ENCODE measurements at regions not wholly inside any gene's neighbourhood (a gene's known extent, or its start where the extent isn't known, plus 50 kb on each side); places are given as distances from the start of the nearest gene placed in this dataset.

- TF ChIP-seq, protein P1, sequence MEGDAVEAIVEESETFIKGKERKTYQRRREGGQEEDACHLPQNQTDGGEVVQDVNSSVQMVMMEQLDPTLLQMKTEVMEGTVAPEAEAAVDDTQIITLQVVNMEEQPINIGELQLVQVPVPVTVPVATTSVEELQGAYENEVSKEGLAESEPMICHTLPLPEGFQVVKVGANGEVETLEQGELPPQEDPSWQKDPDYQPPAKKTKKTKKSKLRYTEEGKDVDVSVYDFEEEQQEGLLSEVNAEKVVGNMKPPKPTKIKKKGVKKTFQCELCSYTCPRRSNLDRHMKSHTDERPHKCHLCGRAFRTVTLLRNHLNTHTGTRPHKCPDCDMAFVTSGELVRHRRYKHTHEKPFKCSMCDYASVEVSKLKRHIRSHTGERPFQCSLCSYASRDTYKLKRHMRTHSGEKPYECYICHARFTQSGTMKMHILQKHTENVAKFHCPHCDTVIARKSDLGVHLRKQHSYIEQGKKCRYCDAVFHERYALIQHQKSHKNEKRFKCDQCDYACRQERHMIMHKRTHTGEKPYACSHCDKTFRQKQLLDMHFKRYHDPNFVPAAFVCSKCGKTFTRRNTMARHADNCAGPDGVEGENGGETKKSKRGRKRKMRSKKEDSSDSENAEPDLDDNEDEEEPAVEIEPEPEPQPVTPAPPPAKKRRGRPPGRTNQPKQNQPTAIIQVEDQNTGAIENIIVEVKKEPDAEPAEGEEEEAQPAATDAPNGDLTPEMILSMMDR (IDR thresholded peaks at IDR 0.05): no peak
Observed at GRCh38 chr3:18264853-18265252, 160.3 kb downstream of the SATB1 start.

DNA sequence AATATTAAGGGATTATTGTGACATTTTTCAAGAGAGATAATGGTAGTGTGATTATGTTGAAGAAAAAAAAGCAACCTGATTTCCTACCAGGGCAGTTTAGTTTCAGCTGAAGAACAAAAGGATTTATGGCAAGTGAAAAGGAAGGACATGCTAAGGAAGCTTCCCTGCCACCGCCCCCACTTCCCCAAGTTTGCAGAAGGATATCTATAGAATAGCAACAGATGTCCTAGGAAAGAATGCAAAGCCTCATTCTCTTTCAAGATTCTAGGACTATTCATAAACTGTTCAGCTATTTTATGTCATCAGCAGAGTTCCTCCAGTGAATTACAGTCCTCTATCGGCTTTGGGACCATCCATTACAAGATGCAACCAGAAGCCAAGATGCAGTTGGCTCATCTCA, 160.8 kb downstream of the SATB1 start:
- DNase-seq (ENCODE audit: low spot score) (no peak), ATAC-seq (ENCODE audit: low FRiP score) (no peak)

More at GRCh38 chr3:18264853-18265252, 160.3 kb downstream of the SATB1 start:
- DNase-seq (ENCODE audit: low spot score) (no peak), ATAC-seq (ENCODE audit: low FRiP score) (no peak)

DNA sequence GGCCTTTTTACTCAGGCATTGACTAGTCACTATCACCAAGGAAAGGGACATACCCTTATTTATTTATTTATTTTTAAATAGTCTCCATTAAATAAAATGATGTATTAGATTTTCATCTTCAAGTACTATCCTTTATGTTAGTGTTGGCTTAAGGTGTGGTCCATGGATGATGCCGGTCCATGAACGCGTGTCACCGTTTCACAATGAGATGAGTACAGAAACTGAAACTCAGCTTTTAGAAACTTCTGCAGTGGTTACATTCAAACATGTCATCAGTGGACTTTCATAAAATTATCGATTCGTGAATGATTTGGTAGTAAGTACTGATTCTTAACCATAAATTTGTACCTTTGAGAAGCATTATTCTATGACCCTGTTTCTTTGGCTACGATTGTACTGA, 166.6 kb downstream of the SATB1 start:
- no peak for ATAC-seq (ENCODE audit: low FRiP score)
- TF ChIP-seq, protein P1 (IDR thresholded peaks at IDR 0.05): no peak
- DNase-seq (ENCODE audit: low spot score): no peak

More for the DNA sequence above, 160.8 kb downstream of the SATB1 start:
- TF ChIP-seq, protein P1 (IDR thresholded peaks at IDR 0.05): no peak

GRCh38 chr3:18252578-18252977, 172.6 kb downstream of the SATB1 start:
- TF ChIP-seq, protein P1 (IDR thresholded peaks at IDR 0.05): no peak
- no peak for ATAC-seq (ENCODE audit: low FRiP score)
- DNase-seq (ENCODE audit: low spot score): no peak

- ATAC-seq (ENCODE audit: low FRiP score): no peak
- TF ChIP-seq, protein P1 (IDR thresholded peaks at IDR 0.05): no peak
- no peak for DNase-seq (ENCODE audit: low spot score)
Observed at GRCh38 chr3:18250991-18251390, 174.1 kb downstream of the SATB1 start.

DNA sequence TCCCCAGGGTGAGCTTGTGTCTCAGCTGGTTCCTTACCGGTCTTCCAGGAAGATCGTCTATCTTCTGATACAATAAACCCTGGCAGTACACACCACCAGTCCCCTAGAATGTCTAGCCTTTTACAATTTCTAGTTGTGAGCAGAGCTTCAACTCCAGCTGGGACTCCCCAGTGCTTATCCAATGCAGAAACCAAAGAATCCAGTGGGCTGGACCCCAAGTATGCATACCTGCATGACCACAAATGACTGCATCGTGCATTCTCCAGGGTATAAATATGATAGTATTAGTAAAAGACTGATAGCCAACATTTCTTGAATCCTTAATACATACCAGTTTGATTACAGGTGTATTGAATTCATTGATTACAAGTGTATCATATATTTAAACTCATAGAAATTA, 176.0 kb downstream of the SATB1 start:
- no peak for ATAC-seq (ENCODE audit: low FRiP score)
- no peak for DNase-seq (ENCODE audit: low spot score)
- TF ChIP-seq, protein P1 (IDR thresholded peaks at IDR 0.05): no peak

DNA sequence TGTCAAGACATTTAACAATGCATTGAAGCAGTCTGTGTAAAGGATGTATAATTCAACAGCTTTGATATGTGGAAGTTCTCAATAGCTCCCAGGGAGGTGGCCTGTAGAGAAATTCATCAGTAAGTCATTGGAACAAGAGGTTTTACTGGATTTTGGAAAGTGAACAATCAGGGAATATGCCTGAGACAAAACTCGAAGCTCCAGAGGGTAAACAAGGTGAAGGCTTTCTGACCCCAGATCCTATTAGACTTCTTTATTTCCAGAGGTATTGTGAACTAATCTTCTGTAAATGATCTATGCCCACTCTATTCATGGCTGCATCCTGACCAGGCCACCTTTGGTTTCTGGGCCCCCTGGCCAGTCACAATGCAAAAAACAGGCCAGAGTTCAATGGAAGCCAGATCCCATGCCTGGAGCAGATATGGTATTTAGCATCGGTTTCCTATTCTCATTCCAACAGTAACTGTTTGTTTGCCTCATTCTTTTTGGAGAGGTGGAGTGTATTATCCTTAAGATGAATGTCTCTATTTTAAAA, 177.3 kb downstream of the SATB1 start:
- ATAC-seq (ENCODE audit: low FRiP score) (no peak), DNase-seq (ENCODE audit: low spot score) (no peak)
- TF ChIP-seq, protein P1 (IDR thresholded peaks at IDR 0.05): no peak
